ENCODE measurements at regions not wholly inside any gene's neighbourhood (a gene's known extent, or its start where the extent isn't known, plus 50 kb on each side); places are given as distances from the start of the nearest gene placed in this dataset.

DNA sequence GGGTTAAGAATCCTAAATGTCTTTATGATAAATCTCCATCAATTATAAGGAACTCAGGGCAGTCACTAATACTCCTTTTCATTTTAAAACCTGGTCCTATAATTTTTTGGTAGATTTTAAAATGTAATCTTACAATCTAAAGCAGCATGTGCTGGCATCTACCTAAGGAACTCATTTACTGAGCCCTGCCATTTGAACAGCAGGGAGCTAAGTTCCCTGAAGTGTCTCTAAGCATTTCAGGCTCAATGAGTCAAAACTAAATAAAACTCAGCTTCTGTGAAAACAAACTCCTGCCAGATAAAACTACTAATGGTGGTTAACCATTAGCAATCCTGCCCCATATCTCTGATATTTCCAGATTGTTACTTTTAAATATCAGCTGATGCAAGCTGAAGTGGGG is 1371.8 kb upstream of the PRMT6 start:
- BruUV-seq (replicated peaks): no TSS peak
- POLR2A ChIA-PET (ENCODE audit: low non-redundant PET): no interaction called here
- Histone ChIP-seq H3K27me3 (replicated peaks; ENCODE audit: insufficient read depth, low read depth, low read length, poor library complexity) (no peaks in the 10 kb centered on the region), H3K27ac (ENCODE audit: low read depth, low read length, poor library complexity, severe bottlenecking) (no peak overlapping the region), H3K4me3 (ENCODE audit: low read depth, low read length, poor library complexity, severe bottlenecking) (no peak overlapping the region), H3K4me1 (ENCODE audit: insufficient read depth, low read length, poor library complexity, severe bottlenecking) (no peaks in the 10 kb centered on the region), H3K36me3 (ENCODE audit: insufficient read depth, low read length, poor library complexity, severe bottlenecking) (no peaks in the 10 kb centered on the region), H3K9me3 (ENCODE audit: low read depth, low read length, poor library complexity, severe bottlenecking) (no peaks in the 10 kb centered on the region)
- TF ChIP-seq EZH2 (IDR thresholded peaks at IDR 0.05; ENCODE audit: borderline replicate concordance, low read depth, low read length, poor library complexity, severe bottlenecking): no peak
- TF ChIP-seq, protein P1, sequence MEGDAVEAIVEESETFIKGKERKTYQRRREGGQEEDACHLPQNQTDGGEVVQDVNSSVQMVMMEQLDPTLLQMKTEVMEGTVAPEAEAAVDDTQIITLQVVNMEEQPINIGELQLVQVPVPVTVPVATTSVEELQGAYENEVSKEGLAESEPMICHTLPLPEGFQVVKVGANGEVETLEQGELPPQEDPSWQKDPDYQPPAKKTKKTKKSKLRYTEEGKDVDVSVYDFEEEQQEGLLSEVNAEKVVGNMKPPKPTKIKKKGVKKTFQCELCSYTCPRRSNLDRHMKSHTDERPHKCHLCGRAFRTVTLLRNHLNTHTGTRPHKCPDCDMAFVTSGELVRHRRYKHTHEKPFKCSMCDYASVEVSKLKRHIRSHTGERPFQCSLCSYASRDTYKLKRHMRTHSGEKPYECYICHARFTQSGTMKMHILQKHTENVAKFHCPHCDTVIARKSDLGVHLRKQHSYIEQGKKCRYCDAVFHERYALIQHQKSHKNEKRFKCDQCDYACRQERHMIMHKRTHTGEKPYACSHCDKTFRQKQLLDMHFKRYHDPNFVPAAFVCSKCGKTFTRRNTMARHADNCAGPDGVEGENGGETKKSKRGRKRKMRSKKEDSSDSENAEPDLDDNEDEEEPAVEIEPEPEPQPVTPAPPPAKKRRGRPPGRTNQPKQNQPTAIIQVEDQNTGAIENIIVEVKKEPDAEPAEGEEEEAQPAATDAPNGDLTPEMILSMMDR (conservative IDR thresholded peaks at IDR 0.05; ENCODE audit: low read depth, low read length): no peak
- intact Hi-C loops (cut with micrococcal nuclease; ENCODE audit: unreplicated experiment): no loop called here
- peak; percentile 2 for DNase-seq (ENCODE audit: low spot score)
- CTCF ChIA-PET: no interaction called here

DNA sequence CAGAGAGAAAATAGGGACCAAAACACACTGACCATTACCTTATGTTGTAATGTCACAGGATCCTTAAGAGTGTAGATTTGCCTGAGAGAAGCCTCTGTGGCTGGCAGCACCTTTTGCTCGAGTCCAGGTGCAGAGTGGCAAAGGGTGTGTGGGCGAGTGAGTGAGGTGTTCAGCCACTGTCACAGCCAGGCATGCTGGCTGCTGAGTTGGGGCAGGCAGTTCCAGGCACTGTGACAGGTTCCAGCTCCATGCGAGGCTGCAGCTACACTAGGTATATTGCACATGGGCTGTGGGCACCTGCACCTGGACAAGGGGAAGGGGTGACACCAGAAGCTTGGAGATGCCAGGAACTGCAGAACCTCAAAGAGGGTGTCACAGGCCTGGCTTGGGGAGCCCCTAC is 1370.4 kb upstream of the PRMT6 start:
- no peak for DNase-seq (ENCODE audit: low spot score)
- ChIA-PET POLR2A (ENCODE audit: low non-redundant PET) (no interaction called here), CTCF (no interaction called here)
- Histone ChIP-seq H3K9me3 (ENCODE audit: low read depth, low read length, poor library complexity, severe bottlenecking) (no peaks in the 10 kb centered on the region), H3K27me3 (replicated peaks; ENCODE audit: insufficient read depth, low read depth, low read length, poor library complexity) (no peaks in the 10 kb centered on the region), H3K27ac (ENCODE audit: low read depth, low read length, poor library complexity, severe bottlenecking) (no peak overlapping the region), H3K4me1 (ENCODE audit: insufficient read depth, low read length, poor library complexity, severe bottlenecking) (no peaks in the 10 kb centered on the region), H3K36me3 (ENCODE audit: insufficient read depth, low read length, poor library complexity, severe bottlenecking) (no peaks in the 10 kb centered on the region), H3K4me3 (ENCODE audit: low read depth, low read length, poor library complexity, severe bottlenecking) (no peak overlapping the region)
- BruUV-seq (replicated peaks): no TSS peak
- intact Hi-C loops (cut with micrococcal nuclease; ENCODE audit: unreplicated experiment): no loop called here
- no peak for TF ChIP-seq EZH2 (IDR thresholded peaks at IDR 0.05; ENCODE audit: borderline replicate concordance, low read depth, low read length, poor library complexity, severe bottlenecking)
- TF ChIP-seq, protein P1 (conservative IDR thresholded peaks at IDR 0.05; ENCODE audit: low read depth, low read length): no peak

DNA sequence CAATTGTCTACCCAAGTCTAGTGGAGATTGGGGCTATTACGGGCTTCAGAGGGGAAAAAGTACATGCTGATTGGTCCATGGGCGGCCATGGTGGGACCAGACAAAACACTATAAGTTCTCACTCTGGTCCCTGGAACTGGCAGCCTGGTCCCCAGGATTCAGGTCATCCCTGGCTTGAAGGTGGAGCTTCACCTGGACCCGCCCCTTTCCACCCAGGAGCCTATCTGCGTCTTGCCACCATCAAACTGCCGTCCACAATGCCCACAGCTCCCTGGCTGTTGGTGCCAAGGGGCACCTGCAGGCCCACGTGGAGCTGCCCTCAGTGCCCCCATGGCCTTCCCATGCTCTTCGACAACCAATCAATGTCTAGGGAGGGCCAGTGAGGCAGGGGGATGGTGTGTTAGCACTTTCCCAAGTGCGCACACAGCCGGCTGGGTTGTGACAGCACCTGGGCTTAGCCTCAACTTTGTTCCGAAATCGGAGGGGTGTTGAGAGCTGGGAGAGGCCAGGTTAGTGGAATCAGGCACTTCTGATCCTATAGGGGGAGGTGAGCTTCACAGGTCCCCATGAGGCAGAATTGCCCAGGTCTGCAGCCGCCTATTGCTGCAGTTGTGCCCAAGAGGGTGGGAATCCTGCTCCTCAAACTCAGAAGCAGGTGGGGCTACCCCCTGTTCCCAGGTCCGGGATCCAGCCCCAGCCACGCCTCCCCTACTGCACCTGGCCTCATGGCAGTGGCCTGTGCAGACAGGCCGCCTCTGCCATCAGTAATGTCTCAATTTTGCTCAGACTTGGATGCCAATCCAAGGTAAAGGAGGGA is 1369.4 kb upstream of the PRMT6 start:
- POLR2A ChIA-PET (ENCODE audit: low non-redundant PET): no interaction called here
- no peak overlapping the region for H3K4me3 ChIP-seq (ENCODE audit: low read depth, low read length, poor library complexity, severe bottlenecking)
- H3K9me3 ChIP-seq (ENCODE audit: low read depth, low read length, poor library complexity, severe bottlenecking): no peaks in the 10 kb centered on the region
- DNase-seq (ENCODE audit: low spot score): no peak
- TF ChIP-seq, protein P1 (conservative IDR thresholded peaks at IDR 0.05; ENCODE audit: low read depth, low read length): no peak
- no peak for TF ChIP-seq EZH2 (IDR thresholded peaks at IDR 0.05; ENCODE audit: borderline replicate concordance, low read depth, low read length, poor library complexity, severe bottlenecking)
- intact Hi-C loops (cut with micrococcal nuclease; ENCODE audit: unreplicated experiment): no loop called here
- no peaks in the 10 kb centered on the region for H3K36me3 ChIP-seq (ENCODE audit: insufficient read depth, low read length, poor library complexity, severe bottlenecking)
- H3K4me1 ChIP-seq (ENCODE audit: insufficient read depth, low read length, poor library complexity, severe bottlenecking): no peaks in the 10 kb centered on the region
- BruUV-seq (replicated peaks): no TSS peak
- no peak overlapping the region for H3K27ac ChIP-seq (ENCODE audit: low read depth, low read length, poor library complexity, severe bottlenecking)
- no peaks in the 10 kb centered on the region for H3K27me3 ChIP-seq (replicated peaks; ENCODE audit: insufficient read depth, low read depth, low read length, poor library complexity)
- CTCF ChIA-PET: no interaction called here

All from A673 (cell line).